IPS-NIHi7 (cell line): ENCODE measurements at regions not wholly inside any gene's neighbourhood (a gene's known extent, or its start where the extent isn't known, plus 50 kb on each side); places are given as distances from the start of the nearest gene placed in this dataset.

ENCODE experiments used
- DNase-seq: peaks from one replicate; pipeline ENCODE4 v3.0.0; 2012; ENCODE audit warnings: mixed read lengths; ENCODE audit errors: extremely low spot score

- DNase-seq, result no peak
Observed at GRCh38 chr1:244265507-244265906, 186.2 kb downstream of the ADSS2 start.

GRCh38 chr1:244269169-244269568, 182.5 kb downstream of the ADSS2 start:
- DNase-seq, result no peak

- DNase-seq, result no peak
Observed at GRCh38 chr1:244271004-244271403, 180.7 kb downstream of the ADSS2 start.

DNA sequence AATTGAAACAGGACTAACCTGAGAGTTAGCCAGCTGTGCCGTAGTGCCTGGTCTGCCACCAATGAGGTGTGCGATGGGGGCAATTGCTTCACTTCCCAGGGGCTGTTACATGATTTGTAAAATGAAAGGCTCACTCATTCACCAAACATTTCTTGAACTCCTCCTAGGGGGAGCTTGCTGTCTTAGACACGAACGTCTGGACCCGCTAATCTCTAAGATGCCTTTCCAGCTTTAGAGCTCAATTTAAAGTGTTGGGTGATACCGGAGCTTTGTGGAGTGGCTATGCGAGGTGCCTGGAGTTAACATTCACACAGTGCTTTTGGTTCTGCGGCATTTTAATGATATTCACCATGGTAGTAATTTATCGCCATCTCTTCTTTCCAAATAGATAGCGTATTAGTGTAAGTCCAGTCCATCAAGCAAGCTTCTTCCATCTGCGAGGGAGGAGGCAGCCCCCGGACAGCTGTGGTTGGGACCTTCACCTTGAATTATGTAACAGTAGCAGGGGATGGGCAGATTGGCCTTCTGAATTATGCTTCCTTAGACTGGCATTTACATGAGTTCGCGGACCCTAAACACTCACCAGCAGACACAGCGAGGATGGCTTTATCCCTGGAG, 179.9 kb downstream of the ADSS2 start:
- DNase-seq, result no peak

DNA sequence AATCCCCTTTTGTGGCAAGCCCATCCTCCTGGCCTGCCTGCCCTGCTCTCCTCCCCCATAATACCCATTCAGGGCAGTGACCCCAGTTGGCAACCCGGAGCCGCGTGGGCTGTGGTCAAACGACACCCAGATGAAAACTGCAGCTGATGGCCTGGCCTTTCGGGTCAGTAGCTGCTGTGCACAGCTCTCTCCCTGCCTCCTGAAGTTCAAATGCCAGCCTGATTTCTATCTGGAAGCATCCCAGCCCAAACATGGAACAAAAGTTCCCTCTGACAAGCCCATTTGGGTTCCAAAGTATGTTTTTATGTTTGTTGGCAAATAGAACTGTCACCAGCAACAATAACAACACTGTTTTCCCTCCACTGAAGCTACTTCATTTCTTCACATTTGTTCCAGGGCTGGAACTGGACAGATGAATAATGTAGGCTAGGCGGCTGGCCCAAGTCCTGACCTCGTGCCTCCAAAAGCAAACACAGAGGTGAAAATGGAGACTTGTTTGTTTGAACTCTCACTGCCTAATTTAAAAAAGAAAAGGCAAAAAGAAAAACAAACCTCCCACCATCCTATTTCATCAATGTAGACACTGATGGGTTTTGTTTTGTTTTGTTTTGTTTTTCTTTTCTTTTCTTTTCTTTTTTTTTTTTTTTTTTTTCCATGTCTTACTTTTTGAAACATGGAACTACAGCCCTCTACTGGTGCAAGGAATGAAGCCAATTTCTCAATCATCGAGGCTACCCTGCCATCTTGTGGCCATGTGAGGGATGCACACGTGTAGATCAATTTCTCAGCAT, 179.0 kb downstream of the ADSS2 start:
- DNase-seq, result peak; percentile 79

DNA sequence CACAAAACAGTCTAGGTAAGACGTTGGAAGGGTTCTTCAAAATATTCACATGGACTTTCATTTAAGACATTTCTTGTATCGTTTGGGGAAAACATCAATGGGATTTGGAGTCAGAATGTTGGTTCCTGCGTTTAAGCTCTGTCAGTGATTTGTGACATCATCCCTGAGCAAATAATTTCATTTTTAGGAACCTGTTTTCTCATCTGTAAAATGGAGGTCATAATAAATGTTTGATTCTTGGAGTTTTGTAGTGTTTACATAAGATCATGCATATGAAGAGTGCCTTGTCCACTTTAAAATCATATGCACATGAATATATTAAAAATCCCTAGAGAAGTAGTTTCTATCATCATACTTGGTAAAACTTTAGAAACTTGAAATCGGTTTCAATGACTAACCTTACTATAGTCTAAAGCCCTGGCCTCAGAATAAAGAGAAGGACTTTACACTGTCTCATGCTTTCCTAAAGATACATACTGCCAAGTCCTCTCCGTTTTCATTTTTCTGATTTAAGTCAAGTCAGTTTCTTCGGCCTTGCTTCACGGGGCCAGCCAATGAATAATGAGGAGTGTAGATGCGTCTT, 178.4 kb downstream of the ADSS2 start:
- DNase-seq, result no peak

- DNase-seq, result no peak
Observed at GRCh38 chr1:244273845-244274619, 177.7 kb downstream of the ADSS2 start.

GRCh38 chr1:244276646-244277045, 175.1 kb downstream of the ADSS2 start:
- no peak for DNase-seq

DNA sequence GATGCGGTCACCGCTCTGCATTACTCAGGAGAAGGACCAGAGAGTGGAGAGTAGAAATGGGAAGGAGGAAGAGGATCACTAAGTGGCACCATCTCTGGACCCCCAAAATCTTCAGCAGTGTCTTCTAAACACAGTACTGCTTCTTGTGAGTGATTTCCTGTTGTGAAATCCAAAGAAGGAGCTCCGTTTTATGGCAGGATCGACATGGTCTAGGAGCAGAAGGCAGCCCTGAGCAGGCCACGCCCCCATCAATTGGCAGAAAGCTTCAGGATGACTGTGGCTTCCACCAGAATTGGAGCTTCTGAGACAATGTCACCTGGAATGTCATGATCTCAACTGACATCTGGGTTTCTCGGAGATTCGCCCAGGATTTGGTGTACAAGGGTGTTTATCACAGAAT, 171.5 kb downstream of the ADSS2 start:
- DNase-seq, result no peak

DNA sequence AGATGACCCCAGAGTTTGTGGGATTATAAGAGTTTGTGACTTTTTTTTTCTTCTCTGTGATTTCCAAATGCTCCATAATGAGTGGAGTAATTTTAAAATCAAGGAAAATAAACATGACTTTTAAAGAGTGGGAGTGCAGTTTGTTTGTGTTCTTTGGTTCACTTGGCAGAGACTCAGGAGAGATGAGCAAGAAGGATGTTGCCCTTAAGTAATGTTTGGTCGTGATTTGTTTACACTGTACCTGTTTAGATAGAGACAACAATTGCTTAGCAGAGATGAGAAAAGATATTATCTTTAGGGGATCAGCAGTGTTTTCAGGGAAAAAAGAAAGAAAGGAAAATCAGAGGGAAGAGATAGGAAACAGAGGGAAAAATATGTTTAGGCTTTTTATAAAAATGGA, 170.8 kb downstream of the ADSS2 start:
- no peak for DNase-seq

DNA sequence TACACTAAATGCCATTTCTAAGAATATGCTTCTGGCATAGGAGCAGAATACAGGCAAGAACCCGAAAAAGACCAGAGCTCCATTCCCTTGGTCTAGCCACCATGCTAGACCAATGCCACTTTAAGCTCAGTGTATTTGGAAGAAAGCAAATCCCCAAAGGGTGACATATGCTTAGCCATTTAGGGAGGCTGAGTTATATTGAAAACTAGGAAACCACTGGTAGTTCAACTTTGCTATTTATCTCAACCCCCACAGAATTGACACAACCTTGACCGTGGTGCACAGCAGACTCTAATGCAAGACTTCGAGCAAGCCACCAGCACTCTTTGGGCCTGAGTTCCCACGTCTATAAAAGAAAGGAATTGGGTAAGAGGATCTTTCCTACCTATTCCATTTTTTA, 167.9 kb downstream of the ADSS2 start:
- DNase-seq, result no peak

DNA sequence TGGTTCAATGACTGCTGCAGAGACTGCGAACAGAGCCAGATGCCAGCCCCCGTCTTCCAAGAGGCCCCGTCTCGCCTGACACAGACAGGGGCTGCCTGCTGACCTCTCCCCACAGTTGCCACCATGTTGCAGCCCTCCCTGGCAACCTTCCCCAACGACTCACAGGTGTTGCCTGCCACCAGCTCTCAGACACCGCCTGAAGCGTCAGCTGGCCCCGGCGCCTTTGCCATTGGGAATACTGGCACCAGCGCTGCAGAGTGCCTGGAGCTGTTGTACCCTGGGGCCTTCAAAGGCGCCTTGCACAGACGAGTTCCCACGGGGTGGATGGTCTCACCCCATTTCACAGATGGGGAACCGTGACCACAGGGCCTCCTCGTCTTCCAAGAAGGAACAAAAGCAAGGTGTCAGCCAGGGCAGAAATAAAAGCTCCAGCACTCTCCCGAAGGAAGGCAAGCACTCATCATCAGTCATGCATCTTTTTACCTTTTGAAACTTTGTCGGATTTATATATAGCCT, 167.0 kb downstream of the ADSS2 start:
- no peak for DNase-seq

DNA sequence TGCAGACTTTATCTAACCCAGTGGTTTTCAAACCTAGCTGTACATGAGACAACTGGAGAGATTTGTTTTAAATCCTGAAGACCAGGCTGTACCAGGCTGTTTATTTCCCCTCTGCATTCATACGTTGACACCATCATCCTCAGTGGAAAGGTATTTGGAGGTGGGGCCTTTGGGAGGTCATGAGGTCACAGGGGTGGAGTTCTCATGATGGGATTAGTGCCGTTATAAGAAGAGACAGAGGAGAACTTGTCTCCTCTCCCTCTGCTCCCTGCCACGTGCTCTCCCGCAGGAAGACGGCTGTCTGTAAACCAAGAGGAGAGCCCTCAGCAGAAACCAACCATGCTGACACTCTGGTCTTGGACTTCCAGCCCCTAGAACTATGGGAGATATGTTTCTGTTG, 165.4 kb downstream of the ADSS2 start:
- DNase-seq, result no peak

GRCh38 chr1:244287726-244288125, 164.0 kb downstream of the ADSS2 start:
- no peak for DNase-seq

DNA sequence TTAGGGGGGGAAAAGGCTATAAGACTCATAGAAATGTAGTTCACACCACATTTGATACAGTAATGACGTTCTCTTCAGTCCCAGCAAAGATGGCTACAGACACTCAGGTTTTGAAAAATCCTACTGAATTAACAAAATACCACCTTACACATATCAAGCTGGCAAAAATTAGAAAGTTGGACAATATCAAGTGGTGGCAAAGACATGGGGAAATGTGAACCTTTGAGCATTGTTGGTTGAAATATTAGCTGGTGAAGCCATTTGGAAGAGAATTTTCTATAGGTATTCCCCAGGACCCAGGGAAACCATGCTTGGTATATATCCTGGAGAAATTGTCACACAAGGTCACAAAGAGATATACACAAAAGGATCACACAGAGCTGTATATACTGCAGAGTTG, 163.0 kb downstream of the ADSS2 start:
- DNase-seq, result no peak

- no peak for DNase-seq
Observed at GRCh38 chr1:244289991-244290785, 161.5 kb downstream of the ADSS2 start.

DNA sequence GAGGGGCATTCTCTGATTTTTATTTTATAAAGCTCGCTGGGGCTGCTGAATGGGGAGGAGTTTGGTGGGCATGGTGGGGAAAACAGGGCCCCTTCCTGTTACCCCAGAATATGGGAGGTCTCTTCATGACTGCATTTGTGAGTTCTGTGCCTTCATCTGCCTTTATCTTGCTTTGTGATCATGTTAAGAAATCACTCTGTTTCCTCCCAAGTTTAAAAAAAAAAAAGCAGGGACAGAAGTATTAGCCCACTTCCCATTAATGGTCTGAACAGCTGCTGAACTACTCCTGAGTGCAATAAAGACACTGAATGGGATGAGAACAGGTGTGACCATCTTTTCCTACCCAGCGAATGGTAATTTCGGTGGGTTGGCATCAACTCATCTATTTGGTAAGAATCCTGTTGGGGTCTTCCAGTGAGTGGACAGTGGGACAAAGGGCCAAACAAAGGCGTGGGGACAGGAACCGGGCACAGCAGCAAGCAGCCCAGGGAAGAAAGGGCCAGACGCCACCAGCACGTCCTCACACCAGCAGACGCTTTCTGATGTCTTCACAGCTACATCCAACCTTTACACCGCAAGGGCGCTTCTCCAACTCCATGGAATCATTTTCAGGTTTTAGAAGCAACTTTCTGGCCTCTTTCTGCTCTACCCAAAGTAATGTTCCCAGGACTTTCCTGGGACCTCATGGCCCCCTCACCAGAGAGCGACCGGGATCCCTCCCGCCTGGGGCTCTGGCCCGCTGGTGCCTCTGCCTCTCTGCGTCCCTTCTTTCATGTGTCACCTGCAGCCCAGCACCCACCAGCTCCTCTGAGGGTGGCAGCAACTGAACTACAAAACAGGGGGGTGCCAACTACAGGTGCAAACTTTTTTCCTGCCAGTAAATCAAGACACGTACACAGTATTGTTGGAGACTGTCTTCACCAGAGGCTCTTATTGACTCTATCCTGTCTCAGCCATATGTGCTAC, 160.2 kb downstream of the ADSS2 start:
- no peak for DNase-seq

GRCh38 chr1:244294599-244295224, 157.0 kb downstream of the ADSS2 start:
- no peak for DNase-seq

DNA sequence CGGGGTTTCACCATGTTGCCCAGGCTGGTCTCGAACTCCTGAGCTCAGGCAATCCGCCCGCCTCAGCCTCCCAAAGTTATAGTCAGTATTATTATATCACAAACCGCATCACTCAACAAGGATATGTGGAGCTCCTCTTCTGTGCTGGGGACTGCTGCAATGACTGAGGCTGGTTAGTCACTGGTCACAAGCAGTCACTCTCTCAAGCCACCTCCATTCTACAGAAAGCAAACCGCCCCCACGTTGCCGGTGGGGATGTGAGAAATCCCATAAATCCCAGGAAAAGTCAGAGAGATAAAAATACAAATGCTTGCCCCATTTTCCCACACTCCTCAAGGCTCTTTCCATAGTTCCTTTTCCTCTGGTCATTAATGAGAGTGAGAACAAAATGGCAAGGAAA, 155.7 kb downstream of the ADSS2 start:
- DNase-seq, result no peak

- DNase-seq, result no peak
Observed at GRCh38 chr1:244296447-244296846, 155.3 kb downstream of the ADSS2 start.
